ENCODE measurements at regions not wholly inside any gene's neighbourhood (a gene's known extent, or its start where the extent isn't known, plus 50 kb on each side); places are given as distances from the start of the nearest gene placed in this dataset.

DNA sequence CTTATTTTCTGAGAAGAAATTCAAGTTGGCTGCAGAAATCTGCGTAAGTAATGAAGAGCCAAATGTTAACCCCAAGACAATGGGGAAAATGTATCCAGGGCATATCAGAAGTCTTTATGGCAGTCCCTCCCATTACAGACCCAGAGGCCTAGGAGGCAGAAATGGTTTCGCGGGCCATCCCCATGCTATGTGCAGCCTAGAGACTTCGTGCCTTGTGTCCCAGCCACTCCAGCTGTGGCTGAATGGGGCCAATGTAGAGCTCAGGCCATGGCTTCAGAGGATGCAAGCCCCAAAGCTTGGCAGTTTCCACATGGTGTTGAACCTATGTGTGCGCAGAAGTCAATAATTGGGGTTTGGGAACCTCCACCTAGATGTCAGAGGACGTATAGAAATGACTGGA, 131.9 kb downstream of the GPR37 start:
- Mint-ChIP-seq H3K27me3 (ENCODE audit: low read depth) (peaks cover 2% of the 10 kb centered on the region; the same call in 1 of the 2 replicates), H3K4me1 (peaks cover 16 to 19% of the 10 kb centered on the region in 2 experiments)

More for the DNA sequence above, 131.9 kb downstream of the GPR37 start:
- Histone ChIP-seq H4K5ac (ENCODE audit: insufficient read length, low read depth, low read length) (no peak overlapping the region), H2BK12ac (ENCODE audit: insufficient read length, low read depth, low read length) (no peak overlapping the region), H3K9me3 (ENCODE audit: control insufficient read depth, low read depth, low read length) (no peaks in the 10 kb centered on the region), H3K23me2 (ENCODE audit: insufficient read length, low read depth, low read length, poor library complexity, severe bottlenecking) (no peaks in the 10 kb centered on the region), H3K4me1 (ENCODE audit: insufficient read depth, low read length) (no peaks in the 10 kb centered on the region), H4K91ac (ENCODE audit: insufficient read length, low read depth, low read length) (no peak overlapping the region), H2BK120ac (ENCODE audit: low read depth, low read length, poor library complexity, severe bottlenecking) (no peak overlapping the region), H3K9ac (ENCODE audit: extremely low read depth, insufficient read length, low read length) (no peak overlapping the region), H2AFZ (ENCODE audit: low read length) (no peak overlapping the region), H3K27ac (ENCODE audit: insufficient read length, low read depth, low read length) (no peak overlapping the region), H3K23ac (ENCODE audit: insufficient read length, low read depth, low read length) (no peak overlapping the region), H2BK5ac (ENCODE audit: insufficient read length, low read length) (no peak overlapping the region), H3K18ac (ENCODE audit: insufficient read length, low read depth, low read length) (no peak overlapping the region), H2AK5ac (ENCODE audit: insufficient read length, low read length) (no peak overlapping the region), H3K79me1 (ENCODE audit: insufficient read depth, low read depth, low read length, poor library complexity, severe bottlenecking) (no peaks in the 10 kb centered on the region), H3K4me2 (ENCODE audit: insufficient read depth, insufficient read length, low read length) (no peak overlapping the region), H3K4ac (ENCODE audit: low read depth, low read length) (no peak overlapping the region), H2BK20ac (ENCODE audit: low read depth, low read length, poor library complexity, severe bottlenecking) (no peak overlapping the region), H3K14ac (ENCODE audit: insufficient read depth, low read length) (no peak overlapping the region), H3K27me3 (ENCODE audit: insufficient read depth, low read length) (no peaks in the 10 kb centered on the region), H3K79me2 (ENCODE audit: insufficient read depth, low read length) (no peaks in the 10 kb centered on the region), H3K56ac (ENCODE audit: insufficient read length, low read depth, low read length) (no peak overlapping the region), H4K8ac (replicated peaks; ENCODE audit: insufficient read length, low read depth, low read length) (no peak overlapping the region), H2BK15ac (ENCODE audit: low read depth, low read length) (no peak overlapping the region), H4K20me1 (ENCODE audit: control insufficient read depth, insufficient read depth, insufficient read length) (no peaks in the 10 kb centered on the region), H3T11ph (ENCODE audit: low read length) (no peak overlapping the region)
- no peak overlapping the region for H3K27ac Mint-ChIP-seq
- H3K9me3 Mint-ChIP-seq = peaks cover 14% of the 10 kb centered on the region in 2 experiments
- TF ChIP-seq CTCF (conservative IDR thresholded peaks at IDR 0.05) = no peak
- H3K4me3 Mint-ChIP-seq = no peak overlapping the region
- no peak for DNase-seq
- H3K36me3 Mint-ChIP-seq (ENCODE audit: insufficient read depth in 1 of 3, low read depth in 3 of 3) = peaks cover 6 to 29% (median 7%) of the 10 kb centered on the region in 3 experiments
- no CpG with 5 or more reads among the region's 6 CpGs for WGBS (ENCODE audit: extremely low coverage, insufficient read length, low lambda C conversion rate)

Data from H9 (cell line).